Trophoblast cell (in vitro differentiated cells and primary cell): ENCODE measurements at regions not wholly inside any gene's neighbourhood (a gene's known extent, or its start where the extent isn't known, plus 50 kb on each side); places are given as distances from the start of the nearest gene placed in this dataset.

ENCODE experiments used
- DNase-seq, 2 donors: peaks; one replicate each; pipeline ENCODE4 v3.0.0-alpha.2; 2016
- H2AFZ ChIP-seq: 2 replicates; pipeline ENCODE4 v1.6.1; 2013; ENCODE audit warnings: low read length, moderate library complexity, mild to moderate bottlenecking; ENCODE audit not compliant: insufficient read depth, poor library complexity
- H2AK5ac ChIP-seq: 2 replicates; pipeline ENCODE4 v1.6.1; 2013; ENCODE audit warnings: mild to moderate bottlenecking, low read length
- H2BK120ac ChIP-seq: 2 replicates; pipeline ENCODE4 v1.6.1; 2013; ENCODE audit warnings: low read length, mild to moderate bottlenecking, moderate library complexity; ENCODE audit not compliant: insufficient read depth, poor library complexity
- H2BK12ac ChIP-seq: 2 replicates; pipeline ENCODE4 v1.6.1; 2013; ENCODE audit warnings: mild to moderate bottlenecking, low read length, moderate library complexity
- H2BK5ac ChIP-seq: 2 replicates; pipeline ENCODE4 v1.6.1; 2013; ENCODE audit warnings: low read length, low read depth, moderate library complexity, mild to moderate bottlenecking; ENCODE audit not compliant: poor library complexity
- H3K14ac ChIP-seq: 2 replicates; pipeline ENCODE4 v1.6.1; 2013; ENCODE audit warnings: mild to moderate bottlenecking, low read length
- H3K18ac ChIP-seq: 2 replicates; pipeline ENCODE4 v1.6.1; 2013; ENCODE audit warnings: mild to moderate bottlenecking, low read length
- H3K23ac ChIP-seq: 2 replicates; pipeline ENCODE4 v1.6.1; 2013; ENCODE audit warnings: low read length
- H3K27ac ChIP-seq: 2 replicates; pipeline ENCODE4 v1.5.1; 2013; ENCODE audit warnings: low read depth, mild to moderate bottlenecking, inconsistent platforms, low read length, moderate library complexity
- H3K27me3 ChIP-seq: 2 replicates; pipeline ENCODE4 v1.6.1; 2013; ENCODE audit warnings: inconsistent platforms, mild to moderate bottlenecking, low read length, moderate library complexity; ENCODE audit not compliant: insufficient read depth
- H3K36me3 ChIP-seq, 2 experiments: 1 replicate in 1 of 2; 2 replicates in 1 of 2; pipeline ENCODE4 v1.6.1; 2013; ENCODE audit warnings: low read length in 2 of 2, mild to moderate bottlenecking in 2 of 2, moderate library complexity in 1 of 2; ENCODE audit not compliant: insufficient read depth in 2 of 2, control insufficient read depth in 1 of 2
- H3K4ac ChIP-seq: 2 replicates; pipeline ENCODE4 v1.6.1; 2013; ENCODE audit warnings: low read depth, mild to moderate bottlenecking, low read length, moderate library complexity
- H3K4me1 ChIP-seq, 2 experiments: 1 replicate in 1 of 2; 2 replicates in 1 of 2; pipeline ENCODE4 v1.6.1; 2013; ENCODE audit warnings: low read length in 2 of 2, mild to moderate bottlenecking in 2 of 2, moderate library complexity in 1 of 2; ENCODE audit not compliant: insufficient read depth in 2 of 2, control insufficient read depth in 1 of 2
- H3K4me2 ChIP-seq: 2 replicates; pipeline ENCODE4 v1.6.1; 2013; ENCODE audit warnings: inconsistent platforms, mild to moderate bottlenecking, low read length, moderate library complexity
- H3K4me3 ChIP-seq: 2 replicates; pipeline ENCODE4 v1.5.1; 2013; ENCODE audit warnings: mild to moderate bottlenecking, low read depth, low read length, inconsistent platforms
- H3K79me1 ChIP-seq: one replicate; pipeline ENCODE4 v1.6.1; 2013; ENCODE audit warnings: low read length
- H3K79me2 ChIP-seq: 2 replicates; pipeline ENCODE4 v1.6.1; 2013; ENCODE audit warnings: low read length, mild to moderate bottlenecking; ENCODE audit not compliant: control insufficient read depth, insufficient read depth, poor library complexity
- H3K9ac ChIP-seq: 2 replicates; pipeline ENCODE4 v1.6.1; 2013; ENCODE audit warnings: mild to moderate bottlenecking, low read length
- H3K9me3 ChIP-seq: 2 replicates; pipeline ENCODE4 v1.6.1; 2013; ENCODE audit warnings: low read depth, mild to moderate bottlenecking, control low read depth, inconsistent platforms, low read length; ENCODE audit not compliant: insufficient read depth
- H4K12ac ChIP-seq: 2 replicates; pipeline ENCODE4 v1.6.1; 2013; ENCODE audit warnings: low read depth, mild to moderate bottlenecking, low read length, moderate library complexity
- H4K8ac ChIP-seq: 2 replicates; pipeline ENCODE4 v1.6.1; 2013; ENCODE audit warnings: low read depth, mild to moderate bottlenecking, low read length, moderate library complexity
- H4K91ac ChIP-seq: one replicate; pipeline ENCODE4 v1.6.1; 2013; ENCODE audit warnings: low read depth, mild to moderate bottlenecking, low read length, moderate library complexity
- WGBS: extraction: QIAGEN DNeasy Blood & Tissue Kit; methylation state at CpG from one replicate; pipeline ENCODE4 v1.1.7; 2013; ENCODE audit warnings: missing lambda C conversion rate; ENCODE audit not compliant: insufficient read length, insufficient coverage; ENCODE audit errors: extremely low coverage; 5-methylcytosine and 5-hydroxymethylcytosine counted together

DNA sequence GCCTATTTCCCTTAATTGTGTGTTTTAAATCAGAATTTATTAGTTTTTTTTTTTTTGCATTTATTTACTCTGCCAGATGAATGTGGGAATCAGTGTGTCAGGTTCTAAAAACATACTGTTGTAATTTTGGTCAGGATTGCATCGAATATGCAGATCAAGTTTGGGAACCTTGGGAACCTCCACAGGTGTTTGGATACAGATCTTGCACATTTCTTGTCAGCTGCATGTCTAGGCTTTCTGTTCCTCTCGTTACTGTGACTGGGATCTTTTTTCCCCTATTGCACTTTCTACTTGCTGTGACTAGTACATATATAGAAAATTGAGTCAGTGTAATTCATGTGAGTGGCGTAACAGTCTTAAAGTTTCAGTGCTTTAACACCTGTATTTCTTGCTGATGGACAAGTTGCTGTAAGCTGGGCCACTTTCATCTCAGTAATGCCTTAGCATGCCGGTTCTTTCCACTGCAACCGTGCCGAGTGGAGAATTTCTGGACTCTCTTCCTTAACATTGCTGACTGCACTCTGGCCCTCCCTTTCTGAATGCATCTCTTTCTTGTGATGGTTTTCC, 112.5 kb downstream of the TENT4A start:
- Histone ChIP-seq H2AK5ac (no peak overlapping the region), H3K14ac (no peak overlapping the region), H3K4me3 (no peak overlapping the region), H3K36me3 (no peaks in the 10 kb centered on the region), H3K79me2 (no peaks in the 10 kb centered on the region), H3K4me1 (peaks cover 0 to 3% of the 10 kb centered on the region in 2 experiments), H3K23ac (no peak overlapping the region), H2BK5ac (no peak overlapping the region), H3K9ac (no peak overlapping the region), H4K8ac (no peak overlapping the region), H3K27ac (no peak overlapping the region), H3K4ac (no peak overlapping the region), H2BK120ac (no peak overlapping the region), H3K79me1 (no peaks in the 10 kb centered on the region), H4K91ac (no peak overlapping the region), H3K27me3 (no peaks in the 10 kb centered on the region), H2BK12ac (no peak overlapping the region), H3K9me3 (peaks cover 5% of the 10 kb centered on the region), H4K12ac (no peak overlapping the region), H3K4me2 (no peak overlapping the region), H3K18ac (no peak overlapping the region), H2AFZ (no peak overlapping the region)
- no CpG with 5 or more reads among the region's 6 CpGs for WGBS
- DNase-seq, result no peak

- no peak overlapping the region for H2AK5ac ChIP-seq
- H3K27ac ChIP-seq, result no peak overlapping the region
- H4K91ac ChIP-seq, result no peak overlapping the region
- no peak overlapping the region for H2BK5ac ChIP-seq
- no peak overlapping the region for H3K9ac ChIP-seq
- H3K4me1 ChIP-seq, result peaks cover 0 to 3% of the 10 kb centered on the region in 2 experiments
- no peak overlapping the region for H2BK12ac ChIP-seq
- H3K27me3 ChIP-seq, result no peaks in the 10 kb centered on the region
- no peak overlapping the region for H3K14ac ChIP-seq
- H3K4ac ChIP-seq, result no peak overlapping the region
- H3K18ac ChIP-seq, result no peak overlapping the region
- no peaks in the 10 kb centered on the region for H3K79me2 ChIP-seq
- H3K4me2 ChIP-seq, result no peak overlapping the region
- no peaks in the 10 kb centered on the region for H3K79me1 ChIP-seq
- no CpG with 5 or more reads among the region's 6 CpGs for WGBS
- H3K9me3 ChIP-seq, result peaks cover 7% of the 10 kb centered on the region
- H2AFZ ChIP-seq, result no peak overlapping the region
- DNase-seq, result no peak
- H4K12ac ChIP-seq, result no peak overlapping the region
- H3K23ac ChIP-seq, result no peak overlapping the region
- no peaks in the 10 kb centered on the region for H3K36me3 ChIP-seq
- no peak overlapping the region for H2BK120ac ChIP-seq
- H4K8ac ChIP-seq, result no peak overlapping the region
- no peak overlapping the region for H3K4me3 ChIP-seq
Measured at GRCh38 chr5:6826756-6827155, 113.5 kb downstream of the TENT4A start.

- Histone ChIP-seq H3K4me3 (no peak overlapping the region), H3K27ac (no peak overlapping the region), H2BK120ac (no peak overlapping the region), H3K9me3 (peaks cover 7% of the 10 kb centered on the region), H4K8ac (no peak overlapping the region), H3K36me3 (no peaks in the 10 kb centered on the region), H3K27me3 (no peaks in the 10 kb centered on the region), H2BK12ac (no peak overlapping the region), H2AFZ (no peak overlapping the region), H2BK5ac (no peak overlapping the region), H3K4me2 (no peak overlapping the region), H4K12ac (no peak overlapping the region), H3K79me1 (no peaks in the 10 kb centered on the region), H3K79me2 (no peaks in the 10 kb centered on the region), H3K4me1 (peaks cover 0 to 3% of the 10 kb centered on the region in 2 experiments), H3K23ac (no peak overlapping the region), H3K18ac (no peak overlapping the region), H3K9ac (no peak overlapping the region), H3K4ac (no peak overlapping the region), H2AK5ac (no peak overlapping the region), H3K14ac (no peak overlapping the region), H4K91ac (no peak overlapping the region)
- DNase-seq, result no peak
- no CpG with 5 or more reads among the region's 9 CpGs for WGBS
Measured at GRCh38 chr5:6827526-6828219, 114.4 kb downstream of the TENT4A start.

DNA sequence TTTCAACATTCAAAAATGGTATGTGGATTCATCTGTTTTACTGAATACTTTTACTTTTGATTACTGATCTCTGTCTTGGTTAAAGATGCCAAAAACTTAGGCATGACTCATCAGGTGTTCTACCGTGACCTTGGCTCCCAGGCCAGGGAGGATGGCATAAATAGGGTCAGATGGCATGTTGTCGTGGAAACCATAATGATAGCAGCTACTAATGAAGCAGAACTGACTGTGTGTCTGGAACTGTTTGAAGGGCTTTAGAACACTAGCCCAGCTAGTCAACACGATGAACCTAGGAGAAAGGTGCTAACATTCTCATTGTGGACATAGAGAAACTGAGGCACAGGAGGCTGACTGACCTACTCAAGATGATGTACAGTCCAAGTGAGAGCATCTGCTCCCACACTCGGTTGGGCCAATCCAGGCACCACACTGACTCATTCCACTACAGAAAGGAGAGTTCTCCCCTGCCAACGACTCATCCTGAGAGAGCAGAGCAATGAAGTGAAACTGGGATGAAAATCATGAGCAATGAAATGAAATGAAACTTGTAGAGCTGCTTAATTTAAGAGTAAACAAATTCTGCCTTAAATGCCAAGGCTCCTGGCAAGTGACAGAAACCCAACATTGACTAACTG, 116.0 kb downstream of the TENT4A start:
- Histone ChIP-seq H4K91ac (no peak overlapping the region), H2BK12ac (no peak overlapping the region), H3K4me3 (no peak overlapping the region), H4K12ac (no peak overlapping the region), H3K27ac (no peak overlapping the region), H2BK5ac (no peak overlapping the region), H3K79me1 (no peaks in the 10 kb centered on the region), H3K23ac (no peak overlapping the region), H4K8ac (no peak overlapping the region), H3K9ac (no peak overlapping the region), H3K36me3 (no peaks in the 10 kb centered on the region), H2AK5ac (no peak overlapping the region), H3K79me2 (no peaks in the 10 kb centered on the region), H3K9me3 (peaks cover 7% of the 10 kb centered on the region), H3K27me3 (no peaks in the 10 kb centered on the region), H3K4ac (no peak overlapping the region), H3K18ac (no peak overlapping the region), H2AFZ (no peak overlapping the region), H3K4me2 (no peak overlapping the region), H3K14ac (no peak overlapping the region), H3K4me1 (no peaks in the 10 kb centered on the region), H2BK120ac (no peak overlapping the region)
- WGBS, result no CpG with 5 or more reads among the region's 5 CpGs
- DNase-seq, result peak in 1 of 2 donors; percentile 4
